ENCODE measurements at regions not wholly inside any gene's neighbourhood (a gene's known extent, or its start where the extent isn't known, plus 50 kb on each side); places are given as distances from the start of the nearest gene placed in this dataset.

- TF ChIP-seq POLR2AphosphoS5 (IDR thresholded peaks at IDR 0.05; ENCODE audit: borderline replicate concordance, low read depth, low read length) (no peak), EZH2 (IDR thresholded peaks at IDR 0.05) (no peak), FOXP2 (optimal IDR thresholded peaks at IDR 0.05; ENCODE audit: control extremely low read depth, extremely low read length, insufficient read depth) (no peak)
These were observed 879.6 kb downstream of the SUCLG1 start for GRCh38 chr2:83579507-83579906.

Data from SK-N-MC (cell line).